Neuronal stem cell (in vitro differentiated cells): ENCODE measurements at regions not wholly inside any gene's neighbourhood (a gene's known extent, or its start where the extent isn't known, plus 50 kb on each side); places are given as distances from the start of the nearest gene placed in this dataset.

Source experiments
- DNase-seq: peaks from one replicate; pipeline ENCODE4 v3.0.0-alpha.2; 2013; ENCODE audit warnings: low spot score
- H2AFZ ChIP-seq: one replicate; pipeline ENCODE4 v1.6.1; 2013; ENCODE audit warnings: mild to moderate bottlenecking, low read length, inconsistent platforms
- H2AK5ac ChIP-seq: 2 replicates; pipeline ENCODE4 v1.6.1; 2013; ENCODE audit warnings: low read depth, mild to moderate bottlenecking, inconsistent platforms, low read length, moderate library complexity, mixed read lengths
- H2BK120ac ChIP-seq: 2 replicates; pipeline ENCODE4 v1.6.1; 2013; ENCODE audit warnings: low read depth, mild to moderate bottlenecking, inconsistent platforms, low read length, moderate library complexity, mixed read lengths
- H2BK12ac ChIP-seq: one replicate; pipeline ENCODE4 v1.6.1; 2013; ENCODE audit warnings: low read length, inconsistent platforms
- H2BK15ac ChIP-seq: 2 replicates; pipeline ENCODE4 v1.6.1; 2013; ENCODE audit warnings: mild to moderate bottlenecking, low read length, inconsistent platforms, mixed read lengths
- H2BK5ac ChIP-seq: one replicate; pipeline ENCODE4 v1.6.1; 2013; ENCODE audit warnings: inconsistent platforms, mild to moderate bottlenecking, low read length, moderate library complexity
- H3K14ac ChIP-seq: one replicate; pipeline ENCODE4 v1.6.1; 2013; ENCODE audit warnings: low read length, inconsistent platforms
- H3K18ac ChIP-seq: 2 replicates; pipeline ENCODE4 v1.6.1; 2013; ENCODE audit warnings: low read length, inconsistent platforms
- H3K23ac ChIP-seq: 2 replicates; pipeline ENCODE4 v1.6.1; 2013; ENCODE audit warnings: low read depth, mild to moderate bottlenecking, mixed read lengths, low read length, inconsistent platforms; ENCODE audit not compliant: poor library complexity
- H3K27ac ChIP-seq: replicated peaks from 3 replicates; pipeline ENCODE4 v1.5.1; 2013; ENCODE audit warnings: low read length, inconsistent platforms
- H3K27me3 ChIP-seq, 3 experiments: 2 replicates each; pipeline ENCODE4 v1.6.1; 2013; ENCODE audit warnings: low read length in 3 of 3, mild to moderate bottlenecking in 2 of 3, inconsistent platforms in 1 of 3, low read depth in 1 of 3, mixed read lengths in 1 of 3, moderate library complexity in 1 of 3; ENCODE audit not compliant: control insufficient read depth in 3 of 3, insufficient read depth in 3 of 3
- H3K36me3 ChIP-seq, 2 donors: replicated peaks in 1 of 2; 2 replicates each; pipeline ENCODE4 v1.6.1; 2013; ENCODE audit warnings: low read length in 2 of 2; ENCODE audit not compliant: control insufficient read depth in 2 of 2, insufficient read depth in 2 of 2
- H3K4ac ChIP-seq: 2 replicates; pipeline ENCODE4 v1.6.1; 2013; ENCODE audit warnings: inconsistent platforms, mild to moderate bottlenecking, low read length, moderate library complexity
- H3K4me1 ChIP-seq, 2 donors: 1 replicate in 1 of 2; 2 replicates in 1 of 2; pipeline ENCODE4 v1.6.1; 2013; ENCODE audit warnings: low read length in 2 of 2, low read depth in 1 of 2; ENCODE audit not compliant: control insufficient read depth in 2 of 2, insufficient read depth in 1 of 2
- H3K4me2 ChIP-seq: one replicate; pipeline ENCODE4 v1.6.1; 2013; ENCODE audit warnings: mild to moderate bottlenecking, low read length, inconsistent platforms; ENCODE audit not compliant: insufficient read depth, poor library complexity, severe bottlenecking
- H3K4me3 ChIP-seq, 2 donors: 2 replicates each; pipeline ENCODE4 v1.5.1; 2013; ENCODE audit warnings: low read length in 2 of 2, mild to moderate bottlenecking in 2 of 2, inconsistent platforms in 1 of 2, moderate library complexity in 1 of 2
- H3K79me1 ChIP-seq: one replicate; pipeline ENCODE4 v1.6.1; 2013; ENCODE audit warnings: low read depth, mild to moderate bottlenecking, inconsistent platforms, low read length, moderate library complexity
- H3K9ac ChIP-seq: one replicate; pipeline ENCODE4 v1.6.1; 2013; ENCODE audit warnings: mild to moderate bottlenecking, low read depth, low read length, inconsistent platforms; ENCODE audit not compliant: poor library complexity
- H3K9me3 ChIP-seq, 2 donors: replicated peaks in 1 of 2; 2 replicates each; pipeline versions ENCODE3 to v1.6.1; 2013; ENCODE audit warnings: low read length in 2 of 2, mild to moderate bottlenecking in 2 of 2, inconsistent platforms in 1 of 2, low read depth in 1 of 2, mixed read lengths in 1 of 2, moderate library complexity in 1 of 2; ENCODE audit not compliant: control insufficient read depth in 2 of 2, insufficient read depth in 1 of 2
- H4K8ac ChIP-seq: one replicate; pipeline ENCODE4 v1.6.1; 2013; ENCODE audit warnings: low read depth, mild to moderate bottlenecking, inconsistent platforms, low read length, moderate library complexity
- H4K91ac ChIP-seq: one replicate; pipeline ENCODE4 v1.6.1; 2013; ENCODE audit warnings: low read length, low read depth, mild to moderate bottlenecking, inconsistent platforms; ENCODE audit not compliant: poor library complexity
- WGBS, 2 donors: extraction: QIAGEN DNeasy Blood & Tissue Kit; methylation state at CpG; one replicate each; pipeline ENCODE4 v1.1.7; 2013; ENCODE audit warnings: missing lambda C conversion rate in 2 of 2, mixed read lengths in 1 of 2; ENCODE audit not compliant: insufficient read length in 2 of 2, insufficient replicate concordance in 1 of 2; ENCODE audit errors: extremely low coverage in 2 of 2; 5-methylcytosine and 5-hydroxymethylcytosine counted together

DNA sequence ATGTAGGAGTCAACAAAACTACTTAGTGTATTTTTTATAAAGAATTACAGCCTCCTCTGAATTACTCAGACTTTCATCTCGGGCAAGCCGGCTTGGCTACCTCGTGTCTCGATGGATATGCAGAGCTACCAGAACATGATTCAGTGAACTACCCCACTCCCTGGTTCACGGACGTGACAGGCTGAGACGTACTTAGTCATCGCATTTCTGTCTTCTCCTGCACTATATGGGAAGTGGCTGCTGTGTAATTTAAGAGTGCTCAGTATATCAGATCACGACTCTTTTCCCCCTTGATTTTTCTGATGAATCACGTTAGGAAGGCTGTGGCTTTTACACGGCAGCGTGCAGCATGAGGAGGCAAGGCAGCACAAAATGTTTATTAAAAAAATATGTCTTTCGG, 302.7 kb upstream of the ZFP64 start:
- H3K79me1 ChIP-seq, result no peaks in the 10 kb centered on the region
- no peak overlapping the region for H3K18ac ChIP-seq
- H2BK12ac ChIP-seq, result no peak overlapping the region
- no peaks in the 10 kb centered on the region for H3K27me3 ChIP-seq
- no CpG with 5 or more reads among the region's 13 CpGs for WGBS, 2 donors
- H3K9ac ChIP-seq, result no peak overlapping the region
- no peak overlapping the region for H3K4me2 ChIP-seq
- H3K4me1 ChIP-seq, result peaks cover 2 to 16% of the 10 kb centered on the region in 2 donors
- no peaks in the 10 kb centered on the region for H3K9me3 ChIP-seq
- H3K23ac ChIP-seq, result no peak overlapping the region
- H3K4me3 ChIP-seq, result no peak overlapping the region
- H2AK5ac ChIP-seq, result no peak overlapping the region
- H3K27ac ChIP-seq, result no peak overlapping the region
- no peak overlapping the region for H3K14ac ChIP-seq
- no peak overlapping the region for H4K8ac ChIP-seq
- no peak overlapping the region for H2BK15ac ChIP-seq
- no peak for DNase-seq
- H3K4ac ChIP-seq, result no peak overlapping the region
- H2AFZ ChIP-seq, result no peak overlapping the region
- H2BK120ac ChIP-seq, result no peak overlapping the region
- H4K91ac ChIP-seq, result no peak overlapping the region
- no peaks in the 10 kb centered on the region for H3K36me3 ChIP-seq
- H2BK5ac ChIP-seq, result no peak overlapping the region

DNA sequence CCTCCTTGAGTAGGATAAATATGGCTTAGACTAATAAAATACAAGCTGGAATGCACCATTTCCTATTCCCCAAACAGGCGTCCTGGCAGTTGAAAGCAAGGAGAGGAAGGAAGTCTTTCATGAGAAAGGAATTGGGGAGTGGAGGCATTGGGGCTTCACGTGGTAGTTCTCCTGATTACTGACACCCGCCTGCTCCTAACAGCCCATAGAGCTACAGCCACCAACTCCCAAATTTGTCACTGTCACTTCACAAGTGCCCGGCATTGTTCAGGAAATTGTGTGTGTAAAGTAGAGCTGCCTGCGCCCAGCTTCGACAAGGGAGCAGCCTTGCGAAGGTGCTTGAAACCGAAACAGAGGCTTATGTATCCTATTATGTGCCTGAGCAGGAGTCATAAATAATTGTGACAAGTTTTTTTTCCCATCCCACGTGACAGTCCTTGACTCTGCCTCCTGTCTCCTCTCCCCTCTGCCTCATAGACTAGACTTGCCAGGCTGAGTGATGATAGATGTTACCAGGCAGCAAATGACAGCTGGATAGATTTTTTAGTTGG, 301.7 kb upstream of the ZFP64 start:
- DNase-seq, result no peak
- Histone ChIP-seq H2BK5ac (no peak overlapping the region), H3K4ac (peak overlapping the region; percentile 4), H2BK12ac (no peak overlapping the region), H3K4me2 (no peak overlapping the region), H3K9ac (no peak overlapping the region), H3K18ac (no peak overlapping the region), H2BK120ac (no peak overlapping the region), H2AK5ac (no peak overlapping the region), H4K91ac (no peak overlapping the region), H3K4me3 (no peak overlapping the region), H3K14ac (no peak overlapping the region), H3K27ac (no peak overlapping the region), H3K36me3 (no peaks in the 10 kb centered on the region), H2BK15ac (no peak overlapping the region), H4K8ac (no peak overlapping the region), H3K23ac (no peak overlapping the region), H3K79me1 (no peaks in the 10 kb centered on the region), H3K4me1 (peaks cover 2 to 11% of the 10 kb centered on the region in 2 donors), H3K9me3 (no peaks in the 10 kb centered on the region), H2AFZ (peak overlapping the region; percentile 70), H3K27me3 (no peaks in the 10 kb centered on the region)
- no CpG with 5 or more reads among the region's 9 CpGs for WGBS, 2 donors

DNA sequence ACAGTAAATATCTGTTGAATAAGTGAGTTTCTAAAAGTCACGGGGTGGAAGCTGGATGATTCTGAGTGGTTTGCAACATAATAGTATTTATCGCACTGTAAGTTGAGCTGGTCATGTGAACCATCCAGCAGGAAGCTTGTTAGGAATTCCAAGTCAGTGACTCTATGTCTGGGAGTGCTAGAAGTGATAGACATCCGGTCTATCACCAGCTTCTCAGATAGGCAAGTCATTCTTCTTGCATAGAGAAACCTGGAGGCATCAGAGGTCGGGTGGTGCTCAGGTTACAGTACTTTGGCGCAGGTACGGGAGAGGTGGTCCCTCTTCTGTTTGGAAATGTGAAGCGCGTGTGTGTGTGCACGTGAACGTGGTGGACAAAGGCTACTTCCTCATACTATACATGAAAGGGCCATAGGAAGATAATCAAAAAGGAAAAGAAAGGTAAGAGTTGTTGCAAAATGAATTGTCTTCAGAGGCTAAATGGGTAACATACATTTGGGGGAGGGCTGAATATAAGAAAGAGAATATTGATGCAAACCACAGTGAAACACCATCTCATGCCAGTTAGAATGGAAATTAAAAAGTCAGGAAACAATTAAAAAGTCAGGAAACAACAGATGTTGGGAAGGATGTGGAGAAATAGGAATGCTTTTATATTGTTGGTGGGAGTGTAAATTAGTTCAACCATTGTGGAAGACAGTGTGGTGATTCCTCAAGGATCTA, 299.3 kb upstream of the ZFP64 start:
- Histone ChIP-seq H3K27ac (no peak overlapping the region), H2BK5ac (no peak overlapping the region), H2BK12ac (no peak overlapping the region), H3K18ac (no peak overlapping the region), H2BK15ac (no peak overlapping the region), H3K36me3 (no peaks in the 10 kb centered on the region), H3K23ac (no peak overlapping the region), H2BK120ac (no peak overlapping the region), H3K4me1 (peaks cover 2 to 11% of the 10 kb centered on the region in 2 donors), H4K8ac (no peak overlapping the region), H3K9me3 (no peaks in the 10 kb centered on the region), H3K4me2 (no peak overlapping the region), H2AK5ac (no peak overlapping the region), H3K79me1 (no peaks in the 10 kb centered on the region), H4K91ac (no peak overlapping the region), H3K4me3 (no peak overlapping the region), H3K27me3 (no peaks in the 10 kb centered on the region), H3K14ac (no peak overlapping the region), H3K9ac (no peak overlapping the region), H2AFZ (no peak overlapping the region), H3K4ac (no peak overlapping the region)
- no peak for DNase-seq
- no CpG with 5 or more reads among the region's 10 CpGs for WGBS, 2 donors

DNA sequence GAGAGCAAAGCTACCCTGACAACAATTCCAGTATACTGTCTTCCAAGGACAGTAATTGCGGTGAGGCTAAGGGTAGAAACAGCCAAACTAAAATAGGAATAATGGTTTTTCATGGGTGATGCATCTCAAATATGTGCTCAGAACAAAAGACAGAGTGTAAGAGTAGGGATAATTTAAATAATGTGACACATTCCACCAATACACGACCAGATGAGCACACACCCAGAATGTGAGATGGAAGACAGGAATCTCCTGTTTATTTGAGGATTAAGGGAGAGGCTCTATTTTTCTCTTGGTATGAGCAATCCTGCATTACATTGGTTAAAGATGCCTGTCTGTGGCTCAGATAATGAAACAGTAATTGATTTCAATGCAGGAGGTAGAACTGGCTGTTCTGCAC, 292.9 kb upstream of the ZFP64 start:
- H3K23ac ChIP-seq, result no peak overlapping the region
- no peaks in the 10 kb centered on the region for H3K79me1 ChIP-seq
- H3K14ac ChIP-seq, result no peak overlapping the region
- peaks cover 0 to 2% of the 10 kb centered on the region in 2 donors for H3K4me1 ChIP-seq
- H3K18ac ChIP-seq, result no peak overlapping the region
- no peak for DNase-seq
- no peak overlapping the region for H3K27ac ChIP-seq
- no peak overlapping the region for H4K8ac ChIP-seq
- H3K27me3 ChIP-seq, result no peaks in the 10 kb centered on the region
- no peak overlapping the region for H4K91ac ChIP-seq
- no CpG with 5 or more reads among the region's 2 CpGs for WGBS, 2 donors
- H3K4me2 ChIP-seq, result no peak overlapping the region
- no peaks in the 10 kb centered on the region for H3K9me3 ChIP-seq
- no peak overlapping the region for H2BK12ac ChIP-seq
- H3K9ac ChIP-seq, result no peak overlapping the region
- H3K4me3 ChIP-seq, result no peak overlapping the region
- no peak overlapping the region for H2AK5ac ChIP-seq
- H2AFZ ChIP-seq, result no peak overlapping the region
- H2BK5ac ChIP-seq, result no peak overlapping the region
- no peaks in the 10 kb centered on the region for H3K36me3 ChIP-seq
- H2BK120ac ChIP-seq, result no peak overlapping the region
- H2BK15ac ChIP-seq, result no peak overlapping the region
- H3K4ac ChIP-seq, result no peak overlapping the region
